Stomach (tissue), 8 donors: ENCODE measurements at regions not wholly inside any gene's neighbourhood (a gene's known extent, or its start where the extent isn't known, plus 50 kb on each side); places are given as distances from the start of the nearest gene placed in this dataset.

Source experiments
- DNase-seq, 2 donors: peaks; one replicate each; pipeline versions ENCODE4 v3.0.0 to v3.0.0-alpha.2; 2013 to 2019
- H3K27ac ChIP-seq, 5 donors: fragments of 200-600 bp in 4 of 5; sonication (generic) in 4 of 5; one replicate each; pipeline ENCODE4 v1.5.1; 2013 to 2019; ENCODE audit warnings: mild to moderate bottlenecking in 1 of 5, moderate library complexity in 1 of 5
- H3K27me3 ChIP-seq, 3 donors: fragments of 200-600 bp; sonication (generic); one replicate each; pipeline ENCODE4 v1.5.1; 2017 to 2019; ENCODE audit warnings: mixed run types in 1 of 3
- H3K36me3 ChIP-seq, 4 donors: fragments of 200-600 bp; sonication (generic); 1 replicate in 3 of 4; 2 replicates in 1 of 4; pipeline ENCODE4 v1.5.1; 2016 to 2019
- H3K4me1 ChIP-seq, 4 donors: fragments of 200-600 bp; sonication (generic); one replicate each; pipeline ENCODE4 v1.5.1; 2016 to 2019
- H3K4me3 ChIP-seq, 4 donors: fragments of 200-600 bp; sonication (generic) in 3 of 4; one replicate each; pipeline ENCODE4 v1.5.1; 2016 to 2019; ENCODE audit warnings: mild to moderate bottlenecking in 1 of 4
- H3K9me3 ChIP-seq, 4 donors: fragments of 200-600 bp; sonication (generic); one replicate each; pipeline ENCODE4 v1.5.1; 2016 to 2019
- EP300 ChIP-seq: sonication (generic); formaldehyde crosslinking; IDR thresholded peaks from one replicate; pipeline ENCODE4 v1.6.1; 2017; ENCODE audit warnings: antibody characterized with exemption
- POLR2A ChIP-seq, 4 donors: fragments of 450-650 bp; IDR thresholded peaks; one replicate each; pipeline ENCODE4 v1.6.1; 2016; ENCODE audit warnings: antibody characterized with exemption in 4 of 4, control low read depth in 2 of 4, mild to moderate bottlenecking in 1 of 4, moderate library complexity in 1 of 4
- POLR2AphosphoS5 ChIP-seq, 3 donors: sonication (generic); formaldehyde crosslinking; IDR thresholded peaks; one replicate each; pipeline ENCODE4 v1.6.1; 2016; ENCODE audit warnings: antibody characterized with exemption in 3 of 3
- WGBS, 5 donors: extraction: QIAGEN DNeasy Blood & Tissue Kit in 3 of 5; methylation state at CpG; one replicate each; pipeline versions ENCODE4 v1.1.5 to v1.1.7; 2013 to 2018; 5-methylcytosine and 5-hydroxymethylcytosine counted together
- intact Hi-C: fragments of 100-400 bp; cut with DNase I; formaldehyde crosslinking; loops from one replicate; pipeline ENCODE4 v1.15.1; 2023; ENCODE audit warnings: low total_unique reads
- TF ChIP-seq, protein P1 (sequence below), 7 experiments: fragments of 450-650 bp in 4 of 7; fragments of 200-600 bp in 3 of 7; sonication (generic) in 3 of 7; IDR thresholded peaks; one replicate each; pipeline ENCODE4 v1.5.1; 2016 to 2019; ENCODE audit warnings: antibody characterized with exemption in 7 of 7, control low read depth in 2 of 7, mild to moderate bottlenecking in 1 of 7
- donor health status: healthy with polysubstance abuse.
- donor health status: Bipolar disorder and iron deficiency.
- donor health status: healthy.

DNA sequence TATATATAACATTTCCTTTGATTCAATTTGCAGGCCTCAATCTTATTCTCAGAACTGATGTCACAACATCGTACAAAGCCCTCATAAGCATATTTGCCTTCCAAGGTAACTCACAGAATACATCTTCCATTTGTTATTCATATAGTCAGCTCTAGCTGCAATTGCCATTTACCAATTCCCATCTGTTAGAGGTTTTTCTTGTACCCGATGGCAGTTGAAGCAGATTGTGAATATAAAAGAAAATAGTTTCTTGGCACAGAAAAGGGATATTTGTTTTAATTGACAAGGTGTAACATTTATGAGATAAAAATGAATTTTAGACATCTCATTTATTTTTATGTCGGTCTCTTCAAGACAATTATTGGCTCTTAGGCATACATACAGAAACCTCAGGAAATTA lies 311.3 kb downstream of the TRIML1 start:
- no peaks in the 10 kb centered on the region for H3K36me3 ChIP-seq
- no peak overlapping the region for H3K4me3 ChIP-seq
- no peak overlapping the region for H3K27ac ChIP-seq
- no peak for DNase-seq
- no peaks in the 10 kb centered on the region for H3K9me3 ChIP-seq
- H3K27me3 ChIP-seq = no peaks in the 10 kb centered on the region
- intact Hi-C loops = no loop called here
- WGBS, 5 donors = 42 to 64% (median 54%) methylated on average over 3 of the region's 3 CpGs
- peaks cover 0 to 3% (median 0%) of the 10 kb centered on the region in 4 donors for H3K4me1 ChIP-seq
- TF ChIP-seq POLR2A (IDR thresholded peaks at IDR 0.05) (no peak), EP300 (no peak), POLR2AphosphoS5 (IDR thresholded peaks at IDR 0.05) (no peak)
- TF ChIP-seq, protein P1, sequence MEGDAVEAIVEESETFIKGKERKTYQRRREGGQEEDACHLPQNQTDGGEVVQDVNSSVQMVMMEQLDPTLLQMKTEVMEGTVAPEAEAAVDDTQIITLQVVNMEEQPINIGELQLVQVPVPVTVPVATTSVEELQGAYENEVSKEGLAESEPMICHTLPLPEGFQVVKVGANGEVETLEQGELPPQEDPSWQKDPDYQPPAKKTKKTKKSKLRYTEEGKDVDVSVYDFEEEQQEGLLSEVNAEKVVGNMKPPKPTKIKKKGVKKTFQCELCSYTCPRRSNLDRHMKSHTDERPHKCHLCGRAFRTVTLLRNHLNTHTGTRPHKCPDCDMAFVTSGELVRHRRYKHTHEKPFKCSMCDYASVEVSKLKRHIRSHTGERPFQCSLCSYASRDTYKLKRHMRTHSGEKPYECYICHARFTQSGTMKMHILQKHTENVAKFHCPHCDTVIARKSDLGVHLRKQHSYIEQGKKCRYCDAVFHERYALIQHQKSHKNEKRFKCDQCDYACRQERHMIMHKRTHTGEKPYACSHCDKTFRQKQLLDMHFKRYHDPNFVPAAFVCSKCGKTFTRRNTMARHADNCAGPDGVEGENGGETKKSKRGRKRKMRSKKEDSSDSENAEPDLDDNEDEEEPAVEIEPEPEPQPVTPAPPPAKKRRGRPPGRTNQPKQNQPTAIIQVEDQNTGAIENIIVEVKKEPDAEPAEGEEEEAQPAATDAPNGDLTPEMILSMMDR (IDR thresholded peaks at IDR 0.05) = no peak

DNA sequence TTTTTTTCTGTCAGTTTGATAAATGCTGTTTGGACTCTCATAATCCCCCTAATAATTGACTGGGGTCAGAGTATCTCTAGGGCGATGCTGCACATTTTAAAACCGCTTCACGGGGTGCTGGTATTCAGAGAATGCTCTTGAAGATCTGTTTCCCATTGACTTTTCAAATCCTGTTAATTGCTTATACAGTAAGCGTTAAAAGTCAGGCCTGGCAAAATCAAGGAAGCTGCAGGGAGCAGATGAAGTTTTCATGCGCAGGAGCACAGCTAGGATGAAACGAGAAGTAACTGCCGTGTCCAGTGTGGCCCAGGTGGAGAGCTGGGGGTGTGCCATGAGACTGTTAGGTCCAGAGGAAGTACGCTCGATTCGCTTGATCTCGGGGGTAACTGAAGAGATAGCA lies 312.9 kb downstream of the TRIML1 start:
- Histone ChIP-seq H3K36me3 (no peaks in the 10 kb centered on the region), H3K27me3 (no peaks in the 10 kb centered on the region), H3K27ac (no peak overlapping the region), H3K9me3 (no peaks in the 10 kb centered on the region), H3K4me3 (no peak overlapping the region), H3K4me1 (peaks cover 0 to 3% (median 0%) of the 10 kb centered on the region in 4 donors)
- DNase-seq = no peak
- 50 to 64% (median 58%) methylated on average over 11 of the region's 11 CpGs for WGBS, 5 donors
- TF ChIP-seq, protein P1 (IDR thresholded peaks at IDR 0.05) = no peak
- no peak for TF ChIP-seq POLR2A (IDR thresholded peaks at IDR 0.05)
- no peak for TF ChIP-seq EP300
- no peak for TF ChIP-seq POLR2AphosphoS5 (IDR thresholded peaks at IDR 0.05)
- intact Hi-C loops = no loop called here

DNA sequence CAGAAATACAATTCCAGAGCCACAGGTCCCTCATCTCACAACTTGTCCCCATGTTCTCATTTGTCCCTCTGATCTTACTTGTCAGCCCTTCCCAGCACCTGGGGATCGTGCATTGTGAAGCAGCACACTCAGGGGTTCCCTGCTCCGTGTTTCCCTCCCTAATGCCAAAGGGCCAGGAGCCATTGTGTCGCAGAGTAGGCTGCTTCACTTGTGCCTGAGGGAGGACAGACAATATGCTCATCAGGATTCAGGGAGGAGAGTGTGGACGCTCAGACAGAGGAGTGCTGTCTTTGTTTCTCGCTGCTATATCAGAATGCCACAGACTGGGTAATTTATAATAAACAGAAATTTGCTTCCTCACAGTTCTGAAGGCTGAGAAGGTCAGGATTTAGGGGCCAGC lies 315.3 kb downstream of the TRIML1 start:
- intact Hi-C loops = no loop called here
- Histone ChIP-seq H3K9me3 (no peaks in the 10 kb centered on the region), H3K36me3 (no peaks in the 10 kb centered on the region), H3K27me3 (no peaks in the 10 kb centered on the region), H3K4me1 (peaks cover 0 to 3% (median 0%) of the 10 kb centered on the region in 4 donors), H3K27ac (no peak overlapping the region), H3K4me3 (no peak overlapping the region)
- no peak for DNase-seq
- TF ChIP-seq POLR2AphosphoS5 (IDR thresholded peaks at IDR 0.05) (no peak), POLR2A (IDR thresholded peaks at IDR 0.05) (no peak), EP300 (no peak)
- TF ChIP-seq, protein P1 (IDR thresholded peaks at IDR 0.05) = no peak
- 66 to 83% (median 79%) methylated on average over 5 of the region's 5 CpGs for WGBS, 5 donors

DNA sequence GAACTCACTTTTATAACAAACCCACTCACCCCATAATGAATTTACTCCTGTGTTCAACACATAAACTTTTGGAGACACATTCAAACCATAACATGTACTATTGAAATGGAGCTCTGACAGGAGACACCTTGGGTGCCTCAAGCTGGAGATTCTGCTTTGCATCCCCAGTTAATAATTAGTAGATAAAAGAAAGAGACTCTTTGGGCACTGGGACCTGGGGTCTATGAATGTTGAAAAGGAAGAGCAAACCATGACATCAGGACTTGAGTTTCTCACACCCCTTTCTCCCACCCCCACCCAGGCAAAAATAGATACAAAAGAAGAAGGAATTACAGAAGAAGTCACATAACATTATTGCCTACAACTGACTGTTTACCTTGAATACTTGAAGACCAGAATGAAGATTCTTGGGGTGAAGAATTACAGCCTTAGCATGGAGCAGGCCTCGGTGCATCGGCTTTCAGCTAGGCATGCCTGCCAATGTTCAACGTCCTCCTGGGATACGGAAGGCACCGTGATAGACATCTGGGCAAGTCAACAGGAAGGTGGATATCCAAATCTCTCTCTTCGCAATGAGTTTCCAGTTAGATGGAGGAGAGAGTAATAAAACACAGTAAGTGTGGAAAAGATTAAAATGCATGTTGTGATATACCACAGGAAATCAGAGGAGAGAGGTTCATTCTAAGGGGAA lies 316.0 kb downstream of the TRIML1 start:
- H3K36me3 ChIP-seq = no peaks in the 10 kb centered on the region
- 63 to 83% (median 81%) methylated on average over 6 of the region's 6 CpGs for WGBS, 5 donors
- TF ChIP-seq POLR2A (IDR thresholded peaks at IDR 0.05) = no peak
- TF ChIP-seq, protein P1 (IDR thresholded peaks at IDR 0.05) = no peak
- no peak for TF ChIP-seq POLR2AphosphoS5 (IDR thresholded peaks at IDR 0.05)
- no peak for TF ChIP-seq EP300
- no peak for DNase-seq
- H3K4me1 ChIP-seq = peaks cover 0 to 3% (median 0%) of the 10 kb centered on the region in 4 donors
- no peak overlapping the region for H3K4me3 ChIP-seq
- no peaks in the 10 kb centered on the region for H3K27me3 ChIP-seq
- no peaks in the 10 kb centered on the region for H3K9me3 ChIP-seq
- no peak overlapping the region for H3K27ac ChIP-seq
- intact Hi-C loops = no loop called here
